ENCODE measurements at regions not wholly inside any gene's neighbourhood (a gene's known extent, or its start where the extent isn't known, plus 50 kb on each side); places are given as distances from the start of the nearest gene placed in this dataset.

DNA sequence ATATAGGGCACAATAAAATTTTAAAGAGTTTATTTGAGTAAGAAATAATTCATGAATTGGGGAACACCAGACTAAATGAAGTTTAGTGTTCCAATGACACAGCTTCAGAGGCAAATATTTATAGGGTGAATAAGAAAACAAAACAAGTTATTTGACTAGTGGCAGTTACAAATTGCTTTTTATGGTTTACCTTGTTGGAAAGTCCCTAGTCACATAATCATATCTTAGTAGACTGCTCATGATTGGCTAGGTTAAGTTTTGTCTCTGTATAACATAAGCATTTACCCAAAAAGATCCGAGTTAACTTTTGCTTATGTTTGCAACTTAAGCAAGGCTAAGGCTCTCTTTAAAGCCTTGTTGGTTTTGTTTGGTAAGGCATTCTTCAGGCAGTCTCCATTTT lies 224.7 kb upstream of the MIR17HG start:
- Mint-ChIP-seq H3K4me1 (no peaks in the 10 kb centered on the region), H3K4me3 (no peak overlapping the region), H3K27ac (no peak overlapping the region), H3K27me3 (peaks cover 8% of the 10 kb centered on the region), H3K9me3 (no peaks in the 10 kb centered on the region), H3K36me3 (ENCODE audit: low read depth) (no peaks in the 10 kb centered on the region)
- POLR2A ChIA-PET: no interaction called here
- CTCF ChIA-PET: no interaction called here
- no peak for DNase-seq

DNA sequence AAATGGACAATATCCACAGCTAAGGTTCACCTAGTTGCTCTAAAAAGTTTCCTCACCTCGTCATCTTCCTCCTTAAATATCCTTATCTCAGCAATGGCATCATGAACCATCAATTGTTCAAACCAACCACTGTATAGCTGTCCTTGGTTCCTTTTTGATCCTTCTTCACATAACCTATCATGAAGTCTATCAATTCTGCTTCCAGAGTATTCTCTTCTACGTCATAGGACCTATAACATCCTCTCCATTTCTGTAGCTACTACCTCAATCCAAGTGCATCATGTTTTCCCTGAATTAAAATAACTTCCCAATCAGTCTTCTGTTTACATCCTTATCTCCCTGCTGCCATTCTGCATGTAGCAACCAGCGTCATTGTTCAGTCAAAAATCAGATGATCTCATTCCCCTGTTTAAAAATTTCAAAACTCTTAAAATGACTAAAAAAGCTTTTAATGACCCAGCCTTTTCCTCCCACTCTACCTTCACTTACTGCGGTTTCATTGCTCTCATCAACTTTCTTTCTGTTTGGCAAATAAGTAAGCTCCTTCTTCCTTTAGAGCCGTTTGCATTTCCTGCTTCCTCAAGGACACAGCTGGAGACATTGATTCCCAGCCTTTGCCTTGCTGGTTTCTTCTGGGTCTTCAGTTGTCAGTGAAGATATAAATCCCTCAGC lies 223.9 kb upstream of the MIR17HG start:
- POLR2A ChIA-PET: no interaction called here
- Mint-ChIP-seq H3K27me3 (peaks cover 10% of the 10 kb centered on the region), H3K4me1 (no peaks in the 10 kb centered on the region), H3K4me3 (no peak overlapping the region), H3K27ac (no peak overlapping the region), H3K9me3 (no peaks in the 10 kb centered on the region), H3K36me3 (ENCODE audit: low read depth) (no peaks in the 10 kb centered on the region)
- no peak for DNase-seq
- CTCF ChIA-PET: no interaction called here

DNA sequence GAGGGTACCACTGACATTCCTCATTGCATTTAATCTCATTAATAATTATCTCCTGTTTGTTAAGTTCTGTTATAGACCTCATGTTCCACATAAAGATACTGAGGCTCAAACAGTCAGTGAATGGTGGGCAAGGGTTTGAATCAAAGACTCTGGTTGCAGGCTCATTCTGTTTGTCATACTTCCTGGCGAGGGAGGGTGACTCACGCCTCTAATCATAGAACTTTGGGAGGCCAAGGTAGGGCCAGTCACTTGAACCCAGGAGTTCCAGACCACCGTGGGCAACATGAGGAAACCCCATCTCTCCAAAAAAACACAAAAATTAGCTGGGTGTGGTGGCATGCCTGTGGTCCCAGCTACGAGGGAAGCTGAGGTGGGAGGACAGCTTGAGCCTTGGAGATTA lies 220.7 kb upstream of the MIR17HG start:
- Mint-ChIP-seq H3K27me3 (peaks cover 10% of the 10 kb centered on the region), H3K9me3 (no peaks in the 10 kb centered on the region), H3K4me1 (no peaks in the 10 kb centered on the region), H3K27ac (no peak overlapping the region), H3K4me3 (no peak overlapping the region), H3K36me3 (ENCODE audit: low read depth) (no peaks in the 10 kb centered on the region)
- no peak for DNase-seq
- ChIA-PET CTCF (no interaction called here), POLR2A (no interaction called here)

DNA sequence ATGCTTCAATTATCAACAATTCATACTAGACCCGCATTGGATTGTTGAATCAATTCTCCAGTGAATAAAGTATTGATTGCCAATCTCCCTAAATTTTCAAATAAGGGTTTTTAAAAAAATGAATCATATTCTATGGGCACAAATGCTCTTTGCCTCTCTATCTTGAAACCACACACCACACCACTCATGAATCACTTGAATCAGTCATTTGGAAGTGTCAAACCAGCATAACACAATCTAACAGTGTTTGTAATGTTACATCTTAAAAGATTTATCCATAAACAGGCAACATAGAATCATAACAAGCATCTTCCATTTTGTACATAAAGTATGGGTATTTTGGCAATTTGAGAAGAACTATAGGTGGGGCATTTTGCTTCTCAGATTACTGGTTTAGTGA lies 219.5 kb upstream of the MIR17HG start:
- H3K9me3 Mint-ChIP-seq: no peaks in the 10 kb centered on the region
- H3K36me3 Mint-ChIP-seq (ENCODE audit: low read depth): no peaks in the 10 kb centered on the region
- CTCF ChIA-PET: no interaction called here
- no peak overlapping the region for H3K4me3 Mint-ChIP-seq
- no peak overlapping the region for H3K27ac Mint-ChIP-seq
- no peak for DNase-seq
- no peaks in the 10 kb centered on the region for H3K4me1 Mint-ChIP-seq
- H3K27me3 Mint-ChIP-seq: peaks cover 10% of the 10 kb centered on the region
- POLR2A ChIA-PET: no interaction called here

DNA sequence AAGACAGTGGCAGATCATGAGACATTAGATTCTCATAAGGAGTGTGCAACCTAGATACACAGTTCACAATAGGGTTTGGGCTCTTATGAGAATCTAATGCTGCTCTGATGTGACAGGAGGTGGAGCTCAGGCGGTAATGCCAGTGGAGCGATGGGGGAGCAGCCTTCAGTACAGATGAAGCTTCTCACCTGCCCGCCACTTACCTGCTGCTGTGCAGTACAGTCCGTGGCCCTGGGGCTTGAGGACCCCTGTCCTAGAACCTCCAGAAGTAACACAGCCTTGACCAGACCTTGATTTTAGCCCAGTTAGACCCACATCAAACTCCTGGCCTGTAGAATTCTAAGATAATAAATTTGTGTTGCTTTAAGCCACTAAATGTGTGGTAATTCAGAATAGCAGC lies 215.1 kb upstream of the MIR17HG start:
- no peak overlapping the region for H3K27ac Mint-ChIP-seq
- CTCF ChIA-PET: no interaction called here
- POLR2A ChIA-PET: no interaction called here
- no peak overlapping the region for H3K4me3 Mint-ChIP-seq
- peaks cover 4% of the 10 kb centered on the region for H3K27me3 Mint-ChIP-seq
- H3K9me3 Mint-ChIP-seq: no peaks in the 10 kb centered on the region
- no peaks in the 10 kb centered on the region for H3K36me3 Mint-ChIP-seq (ENCODE audit: low read depth)
- DNase-seq: no peak
- no peaks in the 10 kb centered on the region for H3K4me1 Mint-ChIP-seq

DNA sequence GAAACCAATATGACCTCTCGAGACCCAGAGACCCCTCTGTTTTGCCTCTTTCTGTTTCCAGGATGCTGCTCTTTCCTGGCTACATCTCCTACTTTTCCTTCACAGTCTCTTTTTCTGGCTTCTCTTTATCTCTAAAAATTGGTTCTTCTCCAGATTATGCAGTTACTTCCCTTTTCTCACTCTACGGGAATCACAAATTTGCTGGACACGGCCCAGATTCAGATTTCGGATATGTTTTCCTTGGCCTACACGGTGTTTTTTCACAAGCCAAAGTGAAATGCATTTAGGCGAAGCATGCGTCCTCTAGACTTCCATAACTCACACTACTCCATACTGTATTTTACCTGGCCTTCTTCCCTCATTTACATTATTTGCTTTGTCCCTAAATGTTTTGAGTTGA lies 214.7 kb upstream of the MIR17HG start:
- CTCF ChIA-PET: no interaction called here
- H3K36me3 Mint-ChIP-seq (ENCODE audit: low read depth): no peaks in the 10 kb centered on the region

DNA sequence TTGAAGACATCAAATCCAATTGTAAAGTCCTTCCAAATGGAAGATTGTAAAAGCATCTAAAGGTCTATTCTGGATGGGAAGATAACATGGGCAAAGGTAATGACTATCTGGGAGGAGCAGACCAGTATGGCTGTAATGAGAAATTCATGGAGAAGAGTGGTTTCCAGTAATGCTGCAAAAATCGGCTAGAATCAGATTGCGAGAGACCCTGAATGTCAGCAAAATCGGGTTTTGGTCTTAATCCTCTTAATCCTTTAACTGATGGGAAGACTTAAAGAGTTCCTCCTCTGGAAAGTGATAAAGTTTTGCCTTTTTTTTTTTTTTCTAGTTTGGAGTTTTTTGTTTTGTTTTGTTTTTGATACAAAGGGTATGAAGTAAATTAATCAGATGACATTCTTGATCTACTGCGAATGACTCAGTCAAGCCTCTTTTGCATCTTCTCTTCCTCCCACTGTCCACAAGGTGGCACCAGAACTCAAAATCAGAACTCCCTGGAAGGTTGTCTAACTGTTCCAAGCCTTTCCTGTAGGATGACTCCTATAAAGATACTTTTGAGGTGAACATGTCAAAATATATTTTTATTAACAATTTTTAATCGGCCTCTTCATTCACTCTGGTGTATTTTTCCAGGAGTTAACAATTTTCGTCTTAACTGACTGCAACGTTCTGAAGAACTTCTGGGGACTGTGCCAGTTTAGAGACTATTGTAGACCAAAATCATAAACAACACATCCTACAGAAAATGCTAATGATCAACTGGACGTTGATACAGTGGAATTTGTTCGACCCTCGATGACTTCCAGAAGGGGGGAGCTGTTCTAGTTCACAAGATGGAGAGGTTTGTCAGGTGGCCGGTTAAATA lies 213.3 kb upstream of the MIR17HG start:
- H3K4me3 Mint-ChIP-seq: no peak overlapping the region
- H3K4me1 Mint-ChIP-seq: no peaks in the 10 kb centered on the region
- DNase-seq: peak; percentile 27
- no peaks in the 10 kb centered on the region for H3K36me3 Mint-ChIP-seq (ENCODE audit: low read depth)
- no peak overlapping the region for H3K27ac Mint-ChIP-seq
- H3K9me3 Mint-ChIP-seq: no peaks in the 10 kb centered on the region
- CTCF ChIA-PET: interaction anchor here (0.7 to 2.9 kb wide), 4 partner anchors 12 to 273 kb away, joined by 4 to 9 read pairs (median 5); no protein-coding TSS in a partner anchor
- H3K27me3 Mint-ChIP-seq: no peaks in the 10 kb centered on the region
- POLR2A ChIA-PET: no interaction called here

More for the DNA sequence above, 214.7 kb upstream of the MIR17HG start:
- H3K9me3 Mint-ChIP-seq: no peaks in the 10 kb centered on the region
- no peaks in the 10 kb centered on the region for H3K4me1 Mint-ChIP-seq
- no peak overlapping the region for H3K4me3 Mint-ChIP-seq
- POLR2A ChIA-PET: no interaction called here
- no peak overlapping the region for H3K27ac Mint-ChIP-seq
- H3K27me3 Mint-ChIP-seq: peaks cover 2% of the 10 kb centered on the region
- no peak for DNase-seq

DNA sequence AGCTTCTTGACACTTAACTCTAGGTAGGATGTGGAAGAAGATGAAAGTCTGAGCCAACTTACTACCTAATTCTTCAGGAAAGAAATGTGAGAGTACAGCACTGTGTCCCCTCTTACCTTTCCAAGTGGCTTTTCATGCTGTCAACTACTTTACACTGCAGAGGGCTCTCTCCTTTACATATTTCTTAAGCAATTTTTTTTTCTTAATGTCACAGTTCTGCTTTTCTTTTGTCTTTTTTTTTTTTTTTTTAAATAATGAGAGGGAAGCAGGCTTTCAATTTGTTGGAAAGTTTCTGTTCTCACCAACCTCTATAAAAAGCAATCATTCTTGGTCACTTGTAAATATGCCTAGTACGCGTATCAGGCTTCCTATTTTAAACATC lies 212.7 kb upstream of the MIR17HG start:
- Mint-ChIP-seq H3K27ac (no peak overlapping the region), H3K9me3 (no peaks in the 10 kb centered on the region), H3K4me3 (no peak overlapping the region), H3K4me1 (no peaks in the 10 kb centered on the region), H3K27me3 (no peaks in the 10 kb centered on the region), H3K36me3 (ENCODE audit: low read depth) (no peaks in the 10 kb centered on the region)
- ChIA-PET POLR2A (no interaction called here), CTCF (interaction anchor here (0.7 to 2.9 kb wide), 4 partner anchors 13 to 272 kb away, joined by 4 to 9 read pairs (median 5); no protein-coding TSS in a partner anchor)
- DNase-seq: no peak

DNA sequence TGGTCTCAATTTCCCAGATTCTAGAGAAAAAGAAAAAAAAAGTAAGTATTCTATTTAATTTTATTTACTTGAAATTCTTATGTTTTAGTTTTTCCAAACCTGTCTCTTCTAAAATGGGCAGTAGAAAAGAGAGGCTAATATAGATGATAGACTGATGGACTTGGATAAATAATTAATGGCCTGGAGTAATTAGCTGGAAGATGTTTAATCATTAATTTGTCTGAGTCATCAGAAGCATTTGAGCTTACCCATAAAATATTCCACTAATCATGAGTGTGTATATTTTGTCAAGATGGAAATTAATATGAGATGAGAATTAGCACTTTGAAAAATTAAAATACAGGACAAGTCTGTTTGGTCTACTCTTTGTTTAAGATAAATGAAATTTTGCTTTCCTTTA lies 212.1 kb upstream of the MIR17HG start:
- H3K27me3 Mint-ChIP-seq: no peaks in the 10 kb centered on the region
- no peaks in the 10 kb centered on the region for H3K36me3 Mint-ChIP-seq (ENCODE audit: low read depth)
- no peaks in the 10 kb centered on the region for H3K4me1 Mint-ChIP-seq
- H3K27ac Mint-ChIP-seq: no peak overlapping the region
- ChIA-PET POLR2A (no interaction called here), CTCF (interaction anchor here (1.2 to 2.9 kb wide), 3 partner anchors 20 to 272 kb away, joined by 4 to 9 read pairs (median 6); no protein-coding TSS in a partner anchor)
- no peaks in the 10 kb centered on the region for H3K9me3 Mint-ChIP-seq
- no peak for DNase-seq
- H3K4me3 Mint-ChIP-seq: no peak overlapping the region

DNA sequence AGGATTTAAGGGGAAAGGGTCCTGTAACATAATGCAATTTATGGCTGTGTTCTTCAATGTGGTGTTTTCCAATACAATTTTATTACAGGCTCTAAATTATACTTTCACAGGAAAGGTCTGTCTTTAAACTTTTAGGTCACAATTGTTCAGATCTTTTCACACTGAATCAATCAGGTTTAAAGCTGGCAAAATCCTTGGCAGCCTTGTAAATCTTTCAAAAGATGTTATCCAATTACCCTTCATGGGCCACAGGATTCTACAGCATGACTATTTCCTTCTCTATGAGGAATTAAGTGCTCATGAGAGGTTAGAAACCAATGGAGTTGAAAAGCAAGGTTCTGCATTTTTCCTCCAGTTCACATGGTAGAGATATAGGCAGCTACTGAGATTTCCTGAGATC lies 211.5 kb upstream of the MIR17HG start:
- ChIA-PET POLR2A (no interaction called here), CTCF (interaction anchor here (2.9 kb wide), 1 partner anchor 271 kb away, joined by 9 read pairs; no protein-coding TSS in a partner anchor)
- Mint-ChIP-seq H3K27me3 (no peaks in the 10 kb centered on the region), H3K4me1 (no peaks in the 10 kb centered on the region), H3K36me3 (ENCODE audit: low read depth) (no peaks in the 10 kb centered on the region), H3K27ac (no peak overlapping the region), H3K9me3 (no peaks in the 10 kb centered on the region), H3K4me3 (no peak overlapping the region)
- no peak for DNase-seq

DNA sequence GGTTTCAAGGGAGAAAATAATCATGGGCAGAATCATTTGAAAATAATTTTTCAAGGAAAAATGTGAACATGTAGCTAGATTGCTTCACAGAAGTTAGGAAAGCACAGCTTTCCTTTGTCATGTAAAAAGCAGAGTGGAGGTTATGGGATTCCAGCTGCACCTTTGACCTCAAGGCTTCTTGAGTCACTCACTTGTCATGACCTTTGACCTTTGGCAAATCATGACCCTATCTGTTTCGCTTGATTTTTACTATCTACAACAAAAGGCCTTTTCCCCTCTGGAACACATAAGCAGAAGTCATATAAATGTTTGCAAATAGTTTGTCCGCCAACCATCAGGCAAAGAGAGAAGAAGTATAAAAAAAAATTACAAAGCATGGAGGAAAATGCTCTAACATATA lies 210.7 kb upstream of the MIR17HG start:
- Mint-ChIP-seq H3K4me1 (no peaks in the 10 kb centered on the region), H3K27me3 (no peaks in the 10 kb centered on the region), H3K36me3 (ENCODE audit: low read depth) (no peaks in the 10 kb centered on the region), H3K4me3 (no peak overlapping the region), H3K27ac (no peak overlapping the region), H3K9me3 (no peaks in the 10 kb centered on the region)
- no peak for DNase-seq
- ChIA-PET CTCF (interaction anchor here (2.9 kb wide), 1 partner anchor 270 kb away, joined by 9 read pairs; no protein-coding TSS in a partner anchor), POLR2A (no interaction called here)

DNA sequence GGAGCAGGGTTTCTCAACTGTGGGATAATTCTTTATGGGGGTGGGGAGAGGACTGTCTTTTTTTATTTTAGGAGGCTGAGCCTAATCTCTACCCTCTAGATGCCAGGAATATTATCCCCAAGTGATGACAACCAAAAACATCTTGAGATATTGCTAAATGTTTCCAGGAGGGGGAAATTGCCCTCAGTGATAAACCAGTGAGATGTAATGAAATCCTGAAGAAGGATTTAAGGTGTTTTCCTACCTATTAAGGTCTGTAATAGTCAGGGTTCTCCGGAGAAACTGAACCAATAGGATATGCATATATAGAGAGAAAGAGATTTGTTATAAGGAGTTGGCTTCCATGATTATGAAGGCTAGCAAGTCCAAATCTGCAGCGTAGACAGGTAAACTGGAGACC lies 208.3 kb upstream of the MIR17HG start:
- ChIA-PET POLR2A (no interaction called here), CTCF (no interaction called here)
- Mint-ChIP-seq H3K27ac (no peak overlapping the region), H3K36me3 (ENCODE audit: low read depth) (no peaks in the 10 kb centered on the region), H3K4me3 (no peak overlapping the region), H3K27me3 (peaks cover 6% of the 10 kb centered on the region), H3K9me3 (no peaks in the 10 kb centered on the region), H3K4me1 (no peaks in the 10 kb centered on the region)
- DNase-seq: no peak

DNA sequence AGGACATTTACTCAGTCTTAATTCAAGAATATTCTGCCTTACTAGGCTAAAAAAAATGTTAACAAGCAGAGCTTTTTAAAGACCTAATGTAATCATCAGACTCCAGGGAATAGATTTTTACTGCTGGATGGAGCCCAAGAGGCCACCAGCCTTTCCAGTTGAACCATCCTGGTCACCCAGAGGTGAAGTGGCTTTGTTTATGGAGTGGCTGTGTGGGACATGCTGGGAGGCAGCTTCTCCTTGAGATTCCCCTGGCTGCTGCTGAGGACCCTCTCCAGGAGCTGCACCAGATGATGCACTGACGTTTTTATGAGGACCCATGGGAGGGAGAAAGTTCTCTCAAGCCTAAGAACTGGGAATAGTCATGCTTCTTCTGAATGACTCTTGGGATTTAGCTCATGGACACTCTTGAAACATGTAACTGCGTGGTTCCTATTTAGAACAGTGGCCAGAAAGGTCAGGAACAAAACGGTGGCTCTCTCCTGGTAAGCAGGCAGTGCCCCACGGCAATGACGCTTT lies 205.9 kb upstream of the MIR17HG start:
- ChIA-PET POLR2A (no interaction called here), CTCF (no interaction called here)
- Mint-ChIP-seq H3K4me3 (no peak overlapping the region), H3K27me3 (peaks cover 7% of the 10 kb centered on the region), H3K36me3 (ENCODE audit: low read depth) (no peaks in the 10 kb centered on the region), H3K4me1 (no peaks in the 10 kb centered on the region), H3K9me3 (no peaks in the 10 kb centered on the region), H3K27ac (no peak overlapping the region)
- no peak for DNase-seq

DNA sequence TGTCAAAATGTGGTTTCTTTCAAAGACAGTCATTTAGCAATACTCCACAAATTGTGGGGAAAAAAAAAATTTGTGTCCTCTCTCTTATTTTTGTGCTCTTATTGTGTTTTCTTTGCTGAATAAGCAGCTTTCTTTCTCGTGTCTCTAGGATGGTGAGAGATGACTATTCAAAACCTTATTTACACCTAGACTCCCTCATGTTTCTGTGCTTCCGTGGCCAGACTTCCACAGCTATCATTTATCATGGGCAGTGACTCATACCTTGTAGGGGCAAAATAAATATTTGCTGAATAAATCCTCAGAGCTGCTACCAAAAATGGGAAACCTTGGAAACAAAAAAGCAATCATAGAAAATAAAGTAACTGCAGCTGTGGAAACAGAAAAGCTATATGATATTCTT lies 204.9 kb upstream of the MIR17HG start:
- Mint-ChIP-seq H3K36me3 (ENCODE audit: low read depth) (no peaks in the 10 kb centered on the region), H3K4me1 (no peaks in the 10 kb centered on the region), H3K4me3 (no peak overlapping the region), H3K27ac (no peak overlapping the region), H3K9me3 (no peaks in the 10 kb centered on the region), H3K27me3 (peaks cover 7% of the 10 kb centered on the region)
- DNase-seq: no peak
- POLR2A ChIA-PET: no interaction called here
- CTCF ChIA-PET: no interaction called here

All from activated CD4-positive, alpha-beta memory T cell treated with anti-CD3 and anti-CD28 coated beads, Interleukin-2, amount 10 ng/mL, durations not matched to agents 7 days and 5 days (primary cell).